Myocyte (in vitro differentiated cells): ENCODE measurements at regions not wholly inside any gene's neighbourhood (a gene's known extent, or its start where the extent isn't known, plus 50 kb on each side); places are given as distances from the start of the nearest gene placed in this dataset.

Experiments
- DNase-seq: peaks from one replicate; pipeline ENCODE4 v3.0.0-alpha.2; 2012; ENCODE audit warnings: low read depth

- no peak for DNase-seq
These were observed 195.8 kb downstream of the PTEN start for GRCh38 chr10:88059190-88059589.

- no peak for DNase-seq
These were observed 197.3 kb downstream of the PTEN start for GRCh38 chr10:88060762-88061161.

GRCh38 chr10:88062385-88062784, 199.0 kb downstream of the PTEN start:
- no peak for DNase-seq

- DNase-seq: no peak
These were observed 199.5 kb downstream of the PTEN start for GRCh38 chr10:88062798-88063472.

GRCh38 chr10:88063861-88064557, 200.6 kb downstream of the PTEN start:
- no peak for DNase-seq

GRCh38 chr10:88064608-88065382, 201.4 kb downstream of the PTEN start:
- DNase-seq: peak; percentile 30

- DNase-seq: no peak
These were observed 202.1 kb downstream of the PTEN start for GRCh38 chr10:88065383-88066049.

- no peak for DNase-seq
These were observed 202.9 kb downstream of the PTEN start for GRCh38 chr10:88066319-88066718.

- DNase-seq: no peak
These were observed 203.5 kb downstream of the PTEN start for GRCh38 chr10:88066876-88067275.

GRCh38 chr10:88067737-88068136, 204.3 kb downstream of the PTEN start:
- DNase-seq: no peak

- no peak for DNase-seq
These were observed 205.9 kb downstream of the PTEN start for GRCh38 chr10:88069338-88069737.

GRCh38 chr10:88070080-88070880, 206.9 kb downstream of the PTEN start:
- no peak for DNase-seq

GRCh38 chr10:88071879-88072278, 208.5 kb downstream of the PTEN start:
- no peak for DNase-seq

- DNase-seq: peak; percentile 33
These were observed 210.3 kb downstream of the PTEN start for GRCh38 chr10:88073682-88074081.

- DNase-seq: no peak
These were observed 211.5 kb downstream of the PTEN start for GRCh38 chr10:88074971-88075370.

GRCh38 chr10:88076027-88076880, 212.8 kb downstream of the PTEN start:
- DNase-seq: no peak

GRCh38 chr10:88077977-88078376, 214.6 kb downstream of the PTEN start:
- DNase-seq: no peak

- DNase-seq: no peak
These were observed 216.8 kb downstream of the PTEN start for GRCh38 chr10:88080213-88080612.

GRCh38 chr10:88081457-88082054, 218.1 kb downstream of the PTEN start:
- DNase-seq: no peak
